ENCODE measurements at regions not wholly inside any gene's neighbourhood (a gene's known extent, or its start where the extent isn't known, plus 50 kb on each side); places are given as distances from the start of the nearest gene placed in this dataset.

DNA sequence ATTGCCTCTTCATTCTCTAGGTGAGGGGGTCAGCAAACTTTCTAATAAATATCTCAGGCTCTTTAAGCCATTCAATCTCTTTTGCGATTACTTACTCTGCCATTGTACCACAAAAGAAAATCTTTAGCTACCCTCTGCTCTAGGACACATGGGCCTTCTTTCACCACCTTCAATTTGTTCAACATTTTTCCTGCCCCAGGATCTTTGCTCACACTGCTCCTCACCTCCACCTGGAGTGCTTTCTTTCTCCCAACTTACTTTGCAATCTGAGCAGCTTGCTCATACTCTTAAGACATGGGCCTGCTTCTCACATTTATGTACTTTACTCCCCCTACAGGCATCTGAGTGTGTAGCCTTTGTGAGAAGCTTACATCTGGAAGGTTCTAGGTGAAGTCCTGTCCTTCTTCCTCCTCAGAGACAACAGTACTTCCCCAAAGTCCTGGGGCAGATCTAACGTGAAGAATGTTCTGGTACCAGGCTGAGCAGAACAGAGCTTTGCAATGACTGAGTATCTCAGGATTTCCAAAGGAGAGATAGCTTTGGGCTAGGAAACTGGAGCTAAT, 55.0 kb upstream of the PRDM5 start:
- peak; percentile 34 for DNase-seq (ENCODE audit: low spot score)
- FAIRE-seq: no peak

GRCh38 chr4:120973207-120973606, 50.7 kb upstream of the PRDM5 start:
- DNase-seq (ENCODE audit: low spot score): no peak
- no peak for FAIRE-seq

All from urothelium cell line (cell line).